ENCODE measurements at regions not wholly inside any gene's neighbourhood (a gene's known extent, or its start where the extent isn't known, plus 50 kb on each side); places are given as distances from the start of the nearest gene placed in this dataset.

GRCh38 chr12:127507341-127507740 lies 759.6 kb upstream of the TMEM132C start:
- FAIRE-seq, result no peak
- Histone ChIP-seq H3K27ac (ENCODE audit: low read depth in 2 of 2, low read length in 2 of 2) (no peak overlapping the region), H3K27me3 (ENCODE audit: control insufficient read depth, insufficient read depth, low read length) (no peaks in the 10 kb centered on the region), H3K9me3 (ENCODE audit: control insufficient read depth in 2 of 3, insufficient read depth in 1 of 3, low read length in 3 of 3) (no peaks in the 10 kb centered on the region), H3K4me3 (ENCODE audit: low read length in 3 of 3) (no peak overlapping the region), H3K36me3 (ENCODE audit: control insufficient read depth in 2 of 3, insufficient read depth in 3 of 3, low read length in 3 of 3) (no peaks in the 10 kb centered on the region), H3K4me1 (ENCODE audit: control insufficient read depth in 2 of 3, insufficient read depth in 2 of 3, low read depth in 1 of 3, low read length in 3 of 3) (no peaks in the 10 kb centered on the region), H3K9ac (ENCODE audit: low read length in 3 of 3) (no peak overlapping the region)
- no peak for DNase-seq
- TF ChIP-seq CTCF (IDR thresholded peaks at IDR 0.05; ENCODE audit: borderline replicate concordance, extremely low read depth, insufficient read depth), result no peak
- intact Hi-C loops (cut with DNase I), result no loop called here

DNA sequence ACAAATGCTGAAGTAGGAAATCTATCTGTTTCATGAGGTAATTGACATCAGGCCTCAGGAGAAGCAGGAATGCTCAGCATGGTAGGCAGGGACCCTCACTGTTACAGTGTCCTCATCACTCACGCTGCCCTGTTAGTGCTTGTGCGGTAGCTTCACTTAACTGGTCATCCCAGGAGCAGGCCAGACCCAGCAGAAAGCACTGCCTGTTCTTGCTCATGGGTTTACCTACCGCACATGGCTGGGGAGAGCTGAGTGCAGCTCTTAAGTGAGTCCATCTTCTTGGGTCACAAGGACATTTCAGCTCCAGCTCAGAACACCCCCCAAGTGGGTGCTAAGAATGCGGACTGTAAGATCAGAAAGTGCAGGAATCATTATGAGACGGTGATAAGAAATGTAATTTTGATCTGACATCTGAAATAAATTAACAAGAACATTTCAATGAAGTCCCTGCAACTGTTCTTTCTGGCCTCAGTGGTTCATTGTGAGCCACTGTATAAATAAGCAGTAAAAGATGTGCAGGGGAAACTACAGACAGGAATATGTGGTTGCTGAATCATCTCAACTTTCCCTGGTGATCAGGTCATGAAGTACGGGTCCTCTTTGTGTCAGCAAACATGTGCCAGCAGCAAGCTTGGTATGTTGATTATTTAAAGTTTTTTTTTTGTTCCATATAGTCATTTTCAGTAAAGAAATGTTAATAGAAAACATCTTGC lies 757.7 kb upstream of the TMEM132C start:
- Histone ChIP-seq H3K9ac (ENCODE audit: low read length in 3 of 3) (no peak overlapping the region), H3K9me3 (ENCODE audit: control insufficient read depth in 2 of 3, insufficient read depth in 1 of 3, low read length in 3 of 3) (no peaks in the 10 kb centered on the region), H3K36me3 (ENCODE audit: control insufficient read depth in 2 of 3, insufficient read depth in 3 of 3, low read length in 3 of 3) (no peaks in the 10 kb centered on the region), H3K27me3 (ENCODE audit: control insufficient read depth, insufficient read depth, low read length) (no peaks in the 10 kb centered on the region), H3K27ac (ENCODE audit: low read depth in 2 of 2, low read length in 2 of 2) (no peak overlapping the region), H3K4me3 (ENCODE audit: low read length in 3 of 3) (no peak overlapping the region), H3K4me1 (ENCODE audit: control insufficient read depth in 2 of 3, insufficient read depth in 2 of 3, low read depth in 1 of 3, low read length in 3 of 3) (no peaks in the 10 kb centered on the region)
- DNase-seq (no peak), FAIRE-seq (no peak)
- no peak for TF ChIP-seq CTCF (IDR thresholded peaks at IDR 0.05; ENCODE audit: borderline replicate concordance, extremely low read depth, insufficient read depth)
- intact Hi-C loops (cut with DNase I), result no loop called here

DNA sequence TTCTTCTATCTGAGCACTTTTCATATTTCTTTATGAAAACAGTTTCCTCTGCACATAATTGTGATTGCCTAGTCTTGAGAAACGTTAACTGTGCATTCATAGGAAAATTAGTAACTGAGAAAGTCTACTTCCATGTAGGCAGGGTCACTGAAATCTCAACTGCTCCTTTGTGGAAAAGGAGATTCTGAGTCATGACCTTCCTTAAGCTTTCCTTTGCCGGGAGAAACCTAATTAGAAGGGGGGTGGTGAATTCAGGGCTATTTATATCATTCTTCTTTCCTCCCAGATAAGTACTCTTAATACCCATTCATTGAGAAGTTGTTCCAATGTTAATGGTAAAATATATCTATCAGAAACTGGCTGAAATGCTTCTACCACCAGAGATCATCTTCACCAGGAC lies 751.0 kb upstream of the TMEM132C start:
- intact Hi-C loops (cut with DNase I), result no loop called here
- H3K36me3 ChIP-seq (ENCODE audit: control insufficient read depth in 2 of 3, insufficient read depth in 3 of 3, low read length in 3 of 3), result no peaks in the 10 kb centered on the region
- FAIRE-seq (no peak), DNase-seq (no peak)
- H3K9me3 ChIP-seq (ENCODE audit: control insufficient read depth in 2 of 3, insufficient read depth in 1 of 3, low read length in 3 of 3), result no peaks in the 10 kb centered on the region
- no peak overlapping the region for H3K4me3 ChIP-seq (ENCODE audit: low read length in 3 of 3)
- no peak overlapping the region for H3K27ac ChIP-seq (ENCODE audit: low read depth in 2 of 2, low read length in 2 of 2)
- H3K9ac ChIP-seq (ENCODE audit: low read length in 3 of 3), result no peak overlapping the region
- H3K27me3 ChIP-seq (ENCODE audit: control insufficient read depth, insufficient read depth, low read length), result no peaks in the 10 kb centered on the region
- no peak for TF ChIP-seq CTCF (IDR thresholded peaks at IDR 0.05; ENCODE audit: borderline replicate concordance, extremely low read depth, insufficient read depth)
- H3K4me1 ChIP-seq (ENCODE audit: control insufficient read depth in 2 of 3, insufficient read depth in 2 of 3, low read depth in 1 of 3, low read length in 3 of 3), result no peaks in the 10 kb centered on the region

DNA sequence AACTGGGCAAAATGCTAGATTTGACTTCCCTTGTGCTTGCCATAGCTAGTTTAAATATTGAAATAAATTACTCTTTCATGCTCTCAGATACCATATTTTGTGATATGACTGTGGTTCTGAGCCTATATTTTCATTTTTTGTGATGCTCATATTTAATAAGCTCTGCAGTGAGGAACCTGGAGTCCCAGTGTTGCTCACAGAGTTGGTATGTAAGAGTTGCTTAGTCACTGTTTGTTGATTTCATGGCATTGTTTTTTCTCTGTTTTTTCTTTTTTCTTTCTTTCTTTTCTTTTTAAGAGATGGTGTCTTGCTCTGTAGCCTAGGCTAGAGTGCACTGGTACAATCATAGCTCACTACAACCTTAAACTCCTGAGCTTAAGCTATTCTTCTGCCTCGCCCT lies 750.5 kb upstream of the TMEM132C start:
- FAIRE-seq, result no peak

More for the DNA sequence above, 750.5 kb upstream of the TMEM132C start:
- no peaks in the 10 kb centered on the region for H3K9me3 ChIP-seq (ENCODE audit: control insufficient read depth in 2 of 3, insufficient read depth in 1 of 3, low read length in 3 of 3)
- H3K27ac ChIP-seq (ENCODE audit: low read depth in 2 of 2, low read length in 2 of 2), result no peak overlapping the region
- no peak for DNase-seq
- no peak overlapping the region for H3K4me3 ChIP-seq (ENCODE audit: low read length in 3 of 3)
- H3K27me3 ChIP-seq (ENCODE audit: control insufficient read depth, insufficient read depth, low read length), result no peaks in the 10 kb centered on the region
- no peaks in the 10 kb centered on the region for H3K36me3 ChIP-seq (ENCODE audit: control insufficient read depth in 2 of 3, insufficient read depth in 3 of 3, low read length in 3 of 3)
- H3K4me1 ChIP-seq (ENCODE audit: control insufficient read depth in 2 of 3, insufficient read depth in 2 of 3, low read depth in 1 of 3, low read length in 3 of 3), result no peaks in the 10 kb centered on the region
- intact Hi-C loops (cut with DNase I), result no loop called here
- no peak for TF ChIP-seq CTCF (IDR thresholded peaks at IDR 0.05; ENCODE audit: borderline replicate concordance, extremely low read depth, insufficient read depth)
- H3K9ac ChIP-seq (ENCODE audit: low read length in 3 of 3), result no peak overlapping the region
